ENCODE measurements at regions not wholly inside any gene's neighbourhood (a gene's known extent, or its start where the extent isn't known, plus 50 kb on each side); places are given as distances from the start of the nearest gene placed in this dataset.

GRCh38 chr16:73915140-73915539 is 381.5 kb upstream of the PSMD7 start:
- DNase-seq: no peak
- TF ChIP-seq GATA1 (IDR thresholded peaks at IDR 0.05; ENCODE audit: low read depth, low read length): no peak
- TF ChIP-seq POLR2A (IDR thresholded peaks at IDR 0.05; ENCODE audit: low read length): no peak

GRCh38 chr16:73912850-73913249 is 383.8 kb upstream of the PSMD7 start:
- TF ChIP-seq GATA1 (IDR thresholded peaks at IDR 0.05; ENCODE audit: low read depth, low read length): no peak
- no peak for TF ChIP-seq POLR2A (IDR thresholded peaks at IDR 0.05; ENCODE audit: low read length)
- no peak for DNase-seq

GRCh38 chr16:73912281-73912680 is 384.3 kb upstream of the PSMD7 start:
- no peak for DNase-seq
- TF ChIP-seq POLR2A (IDR thresholded peaks at IDR 0.05; ENCODE audit: low read length) (no peak), GATA1 (IDR thresholded peaks at IDR 0.05; ENCODE audit: low read depth, low read length) (no peak)

GRCh38 chr16:73909529-73910035 is 387.0 kb upstream of the PSMD7 start:
- no peak for DNase-seq
- no peak for TF ChIP-seq POLR2A (IDR thresholded peaks at IDR 0.05; ENCODE audit: low read length)
- no peak for TF ChIP-seq GATA1 (IDR thresholded peaks at IDR 0.05; ENCODE audit: low read depth, low read length)

- no peak for TF ChIP-seq POLR2A (IDR thresholded peaks at IDR 0.05; ENCODE audit: low read length)
- TF ChIP-seq GATA1 (IDR thresholded peaks at IDR 0.05; ENCODE audit: low read depth, low read length): no peak
- no peak for DNase-seq
Observed at GRCh38 chr16:73891129-73891542, 405.5 kb upstream of the PSMD7 start.

- TF ChIP-seq POLR2A (IDR thresholded peaks at IDR 0.05; ENCODE audit: low read length) (no peak), GATA1 (IDR thresholded peaks at IDR 0.05; ENCODE audit: low read depth, low read length) (no peak)
- no peak for DNase-seq
Observed at GRCh38 chr16:73890186-73891128, 406.2 kb upstream of the PSMD7 start.

- DNase-seq: no peak
- TF ChIP-seq GATA1 (IDR thresholded peaks at IDR 0.05; ENCODE audit: low read depth, low read length): no peak
- TF ChIP-seq POLR2A (IDR thresholded peaks at IDR 0.05; ENCODE audit: low read length): no peak
Observed at GRCh38 chr16:73888840-73889490, 407.6 kb upstream of the PSMD7 start.

GRCh38 chr16:73887911-73888310 is 408.7 kb upstream of the PSMD7 start:
- no peak for TF ChIP-seq POLR2A (IDR thresholded peaks at IDR 0.05; ENCODE audit: low read length)
- TF ChIP-seq GATA1 (IDR thresholded peaks at IDR 0.05; ENCODE audit: low read depth, low read length): no peak
- no peak for DNase-seq

- no peak for TF ChIP-seq POLR2A (IDR thresholded peaks at IDR 0.05; ENCODE audit: low read length)
- TF ChIP-seq GATA1 (IDR thresholded peaks at IDR 0.05; ENCODE audit: low read depth, low read length): no peak
- no peak for DNase-seq
Observed at GRCh38 chr16:73886426-73886825, 410.2 kb upstream of the PSMD7 start.

GRCh38 chr16:73885319-73885718 is 411.3 kb upstream of the PSMD7 start:
- DNase-seq: no peak
- no peak for TF ChIP-seq POLR2A (IDR thresholded peaks at IDR 0.05; ENCODE audit: low read length)
- TF ChIP-seq GATA1 (IDR thresholded peaks at IDR 0.05; ENCODE audit: low read depth, low read length): no peak

- DNase-seq: no peak
- TF ChIP-seq GATA1 (IDR thresholded peaks at IDR 0.05; ENCODE audit: low read depth, low read length) (no peak), POLR2A (IDR thresholded peaks at IDR 0.05; ENCODE audit: low read length) (no peak)
Observed at GRCh38 chr16:73883841-73884240, 412.8 kb upstream of the PSMD7 start.

- TF ChIP-seq GATA1 (IDR thresholded peaks at IDR 0.05; ENCODE audit: low read depth, low read length) (no peak), POLR2A (IDR thresholded peaks at IDR 0.05; ENCODE audit: low read length) (no peak)
- no peak for DNase-seq
Observed at GRCh38 chr16:73883126-73883525, 413.5 kb upstream of the PSMD7 start.

- DNase-seq: no peak
- TF ChIP-seq GATA1 (IDR thresholded peaks at IDR 0.05; ENCODE audit: low read depth, low read length) (no peak), POLR2A (IDR thresholded peaks at IDR 0.05; ENCODE audit: low read length) (no peak)
Observed at GRCh38 chr16:73882651-73883050, 414.0 kb upstream of the PSMD7 start.

- TF ChIP-seq POLR2A (IDR thresholded peaks at IDR 0.05; ENCODE audit: low read length): no peak
- TF ChIP-seq GATA1 (IDR thresholded peaks at IDR 0.05; ENCODE audit: low read depth, low read length): no peak
- DNase-seq: no peak
Observed at GRCh38 chr16:73882033-73882432, 414.6 kb upstream of the PSMD7 start.
